GM19351 (cell line): ENCODE measurements at regions not wholly inside any gene's neighbourhood (a gene's known extent, or its start where the extent isn't known, plus 50 kb on each side); places are given as distances from the start of the nearest gene placed in this dataset.
"Not testable (repeated sequence)": the region's sequence is repeated elsewhere in the genome, so short reads cannot be mapped to it uniquely, and the experiment has no call there.

Source experiments
- ATAC-seq: cut with Tn5 transposase; IDR thresholded peaks from one replicate; pipeline ENCODE4 v1.9.1; 2021; ENCODE audit warnings: mild to moderate bottlenecking, moderate library complexity; ENCODE audit not compliant: unreplicated experiment

DNA sequence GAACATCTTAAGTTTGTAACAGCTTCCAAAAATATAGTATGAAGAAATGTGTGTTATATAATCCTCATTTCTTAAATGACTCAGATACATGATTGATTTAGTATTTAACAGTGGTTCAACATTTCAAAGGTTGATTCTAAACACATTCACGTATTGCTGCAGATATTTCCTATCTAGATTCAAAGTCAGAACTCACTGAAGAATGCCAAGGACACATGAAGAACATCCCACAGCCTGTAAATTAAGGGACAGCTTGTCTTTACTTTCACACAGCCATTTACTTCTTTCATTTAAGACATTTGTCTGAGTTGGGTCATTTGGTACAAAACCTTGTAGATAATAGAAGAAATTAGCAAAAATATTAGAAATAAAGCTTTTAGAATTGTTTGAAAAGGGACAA lies 66.9 kb upstream of the CPSF6 start:
- no peak for ATAC-seq

DNA sequence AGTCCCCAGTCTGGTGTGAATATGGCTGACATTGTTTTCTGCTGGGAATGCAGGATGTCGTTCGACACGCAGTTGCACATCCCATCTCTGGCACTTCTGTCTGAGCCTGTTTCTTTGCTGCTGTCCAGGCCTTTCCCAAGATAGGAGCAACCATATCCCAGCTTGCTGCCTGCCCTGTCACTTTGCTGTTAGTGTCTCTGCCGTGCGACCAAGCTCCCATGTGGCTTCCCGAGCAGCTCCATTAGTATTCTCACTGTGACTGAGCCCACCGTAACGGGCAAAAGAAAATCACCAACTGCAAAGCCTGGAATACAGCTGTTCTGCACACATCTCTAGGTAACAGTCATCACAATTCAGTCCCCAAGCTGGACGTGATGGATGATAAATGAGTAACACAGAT lies 66.0 kb upstream of the CPSF6 start:
- no peak for ATAC-seq

DNA sequence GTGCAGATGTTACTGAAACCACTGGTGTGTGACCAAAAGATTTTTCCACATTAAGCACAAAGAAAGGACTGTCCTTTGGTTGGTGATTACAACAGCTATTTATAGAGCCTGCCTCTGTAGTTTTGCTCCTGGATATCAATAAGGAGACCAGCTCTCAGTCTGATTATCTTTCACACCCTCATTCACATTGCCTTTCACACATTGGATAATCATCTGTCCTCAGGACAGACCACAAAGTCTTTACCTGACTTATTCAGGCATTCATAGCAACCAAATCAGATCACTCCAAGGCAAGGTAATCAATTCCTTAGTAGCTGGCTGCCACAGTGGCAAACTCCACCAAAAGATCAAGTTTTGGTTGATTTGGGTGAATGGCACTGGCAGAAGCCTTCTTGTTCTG lies 59.6 kb upstream of the CPSF6 start:
- ATAC-seq: no peak

DNA sequence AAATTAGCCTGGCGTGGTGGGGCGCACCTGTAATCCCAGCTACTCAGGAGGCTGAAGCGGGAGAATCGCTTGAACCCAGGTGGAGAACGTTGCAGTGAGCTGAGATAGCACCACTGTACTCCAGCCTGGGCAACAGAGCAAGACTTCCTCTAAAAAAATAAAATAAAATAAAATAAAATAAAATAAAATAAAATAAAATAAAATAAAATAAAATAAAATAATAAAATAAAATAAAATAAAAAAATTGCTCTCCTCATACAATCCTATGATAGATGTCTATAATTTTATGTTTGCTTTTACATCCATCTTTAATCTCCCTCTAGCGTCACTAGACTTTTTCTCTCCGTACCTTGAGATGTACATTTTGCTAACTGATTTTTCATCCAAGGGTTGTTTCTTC lies 51.8 kb upstream of the CPSF6 start:
- ATAC-seq: not testable (repeated sequence)

DNA sequence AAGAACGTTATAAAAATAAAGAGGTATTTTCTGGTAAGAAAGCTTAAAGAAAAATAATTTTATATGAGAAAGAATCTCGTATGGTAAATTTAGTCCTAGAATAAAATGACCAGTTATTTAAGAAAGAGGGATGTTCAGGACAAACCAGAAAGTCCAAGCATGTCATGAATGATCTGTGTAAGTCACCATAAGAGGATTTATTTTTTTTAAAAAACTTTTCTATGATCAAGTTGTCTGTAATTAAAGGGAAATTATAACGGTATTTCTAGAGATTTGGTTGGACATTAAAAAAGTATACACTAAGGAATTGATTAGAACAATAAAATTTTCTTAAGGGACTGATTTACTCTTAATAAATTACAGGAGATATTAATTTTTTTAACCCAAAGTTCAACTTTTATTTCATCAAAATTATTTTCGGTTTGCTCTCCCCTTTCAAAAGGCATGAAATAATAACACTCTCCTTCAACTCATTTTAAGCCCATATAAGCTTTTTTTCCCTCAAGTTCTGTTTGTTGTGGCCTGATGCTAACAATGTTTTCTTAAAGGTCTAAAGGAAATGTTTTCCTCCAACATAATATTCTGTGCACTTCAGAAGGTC lies 49.9 kb upstream of the CPSF6 start:
- no peak for ATAC-seq
